ENCODE measurements at regions not wholly inside any gene's neighbourhood (a gene's known extent, or its start where the extent isn't known, plus 50 kb on each side); places are given as distances from the start of the nearest gene placed in this dataset.

GRCh38 chrX:40987413-40987812 lies 97.8 kb upstream of the USP9X start:
- peaks cover 54 to 61% of the 10 kb centered on the region in 2 experiments for H3K9me3 Mint-ChIP-seq
- H3K4me2 ChIP-seq (ENCODE audit: insufficient read depth, insufficient read length, low read length), result no peak overlapping the region
- peak overlapping the region; percentile 33 for H2AK5ac ChIP-seq (ENCODE audit: insufficient read length, low read length)
- H2BK15ac ChIP-seq (ENCODE audit: low read depth, low read length), result no peak overlapping the region
- H3K23ac ChIP-seq (ENCODE audit: insufficient read length, low read depth, low read length), result no peak overlapping the region
- no peak overlapping the region for H3K4me3 Mint-ChIP-seq
- H3K14ac ChIP-seq (ENCODE audit: insufficient read depth, low read length), result no peak overlapping the region
- no peak overlapping the region for H4K5ac ChIP-seq (ENCODE audit: insufficient read length, low read depth, low read length)
- no peak overlapping the region for H2BK12ac ChIP-seq (ENCODE audit: insufficient read length, low read depth, low read length)
- H3K27ac Mint-ChIP-seq, result no peak overlapping the region; a peak in 1 of 7 replicates
- H2AFZ ChIP-seq (ENCODE audit: low read length), result no peak overlapping the region
- no peak overlapping the region for H3K18ac ChIP-seq (ENCODE audit: insufficient read length, low read depth, low read length)
- H3K79me2 ChIP-seq (ENCODE audit: insufficient read depth, low read length), result no peaks in the 10 kb centered on the region
- no peak overlapping the region for H2BK120ac ChIP-seq (ENCODE audit: low read depth, low read length, poor library complexity, severe bottlenecking)
- DNase-seq, result no peak
- H3K4ac ChIP-seq (ENCODE audit: low read depth, low read length), result no peak overlapping the region
- H4K8ac ChIP-seq (replicated peaks; ENCODE audit: insufficient read length, low read depth, low read length), result no peak overlapping the region
- no peak overlapping the region for H2BK5ac ChIP-seq (ENCODE audit: insufficient read length, low read length)
- no peaks in the 10 kb centered on the region for H4K20me1 ChIP-seq (ENCODE audit: control insufficient read depth, insufficient read depth, insufficient read length)
- TF ChIP-seq CTCF (conservative IDR thresholded peaks at IDR 0.05), result no peak
- no peaks in the 10 kb centered on the region; the same call in 1 of the 2 replicates for H3K27me3 Mint-ChIP-seq (ENCODE audit: low read depth)
- no peaks in the 10 kb centered on the region for H3K9me3 ChIP-seq (ENCODE audit: control insufficient read depth, low read depth, low read length)
- H3K27ac ChIP-seq (ENCODE audit: insufficient read length, low read depth, low read length), result no peak overlapping the region
- H3K4me1 ChIP-seq (ENCODE audit: insufficient read depth, low read length), result peaks cover 3% of the 10 kb centered on the region; the same call in 1 of the 2 replicates
- H3K27me3 ChIP-seq (ENCODE audit: insufficient read depth, low read length), result no peaks in the 10 kb centered on the region
- H3K79me1 ChIP-seq (ENCODE audit: insufficient read depth, low read depth, low read length, poor library complexity, severe bottlenecking), result no peaks in the 10 kb centered on the region
- no peak overlapping the region for H4K91ac ChIP-seq (ENCODE audit: insufficient read length, low read depth, low read length)
- H3K4me1 Mint-ChIP-seq, result peaks cover 6 to 8% of the 10 kb centered on the region in 2 experiments
- no peak overlapping the region for H3T11ph ChIP-seq (ENCODE audit: low read length)
- H3K56ac ChIP-seq (ENCODE audit: insufficient read length, low read depth, low read length), result no peak overlapping the region
- WGBS (ENCODE audit: extremely low coverage, insufficient read length, low lambda C conversion rate), result no CpG with 5 or more reads among the region's 2 CpGs
- H3K9ac ChIP-seq (ENCODE audit: extremely low read depth, insufficient read length, low read length), result no peak overlapping the region
- H3K36me3 Mint-ChIP-seq (ENCODE audit: insufficient read depth in 1 of 3, low read depth in 3 of 3), result peaks cover 6 to 11% (median 8%) of the 10 kb centered on the region in 3 experiments; a peak in 6 of 7 replicates
- no peaks in the 10 kb centered on the region for H3K23me2 ChIP-seq (ENCODE audit: insufficient read length, low read depth, low read length, poor library complexity, severe bottlenecking)
- no peak overlapping the region for H2BK20ac ChIP-seq (ENCODE audit: low read depth, low read length, poor library complexity, severe bottlenecking)
